T follicular helper cell (primary cell): ENCODE measurements at regions not wholly inside any gene's neighbourhood (a gene's known extent, or its start where the extent isn't known, plus 50 kb on each side); places are given as distances from the start of the nearest gene placed in this dataset.
"Not testable (repeated sequence)": the region's sequence is repeated elsewhere in the genome, so short reads cannot be mapped to it uniquely, and the experiment has no call there.

Experiments
- DNase-seq: peaks from one replicate; pipeline ENCODE4 v3.0.0-alpha.2; 2020; ENCODE audit warnings: low read depth

- no peak for DNase-seq
Measured at GRCh38 chr3:101950510-101950909, 101.2 kb downstream of the NFKBIZ start.

GRCh38 chr3:101950985-101951733, 101.8 kb downstream of the NFKBIZ start:
- no peak for DNase-seq

- DNase-seq = no peak
Measured at GRCh38 chr3:101954361-101954760, 105.0 kb downstream of the NFKBIZ start.

- DNase-seq = no peak
Measured at GRCh38 chr3:101954936-101955335, 105.6 kb downstream of the NFKBIZ start.

GRCh38 chr3:101962055-101962454, 112.7 kb downstream of the NFKBIZ start:
- DNase-seq = no peak

GRCh38 chr3:101963902-101964362, 114.6 kb downstream of the NFKBIZ start:
- no peak for DNase-seq

- DNase-seq = no peak
Measured at GRCh38 chr3:101964861-101965260, 115.5 kb downstream of the NFKBIZ start.

GRCh38 chr3:101966226-101966625, 116.9 kb downstream of the NFKBIZ start:
- no peak for DNase-seq

- DNase-seq = no peak
Measured at GRCh38 chr3:101970212-101970611, 120.9 kb downstream of the NFKBIZ start.

- DNase-seq = no peak
Measured at GRCh38 chr3:101970905-101971304, 121.6 kb downstream of the NFKBIZ start.

GRCh38 chr3:101972430-101973162, 123.3 kb downstream of the NFKBIZ start:
- DNase-seq = no peak

GRCh38 chr3:101973163-101973505, 123.8 kb downstream of the NFKBIZ start:
- no peak for DNase-seq

GRCh38 chr3:101975415-101975814, 126.1 kb downstream of the NFKBIZ start:
- not testable (repeated sequence) for DNase-seq

- no peak for DNase-seq
Measured at GRCh38 chr3:101976473-101976872, 127.2 kb downstream of the NFKBIZ start.

GRCh38 chr3:101978348-101978747, 129.0 kb downstream of the NFKBIZ start:
- DNase-seq = no peak

GRCh38 chr3:101979033-101979432, 129.7 kb downstream of the NFKBIZ start:
- no peak for DNase-seq

- DNase-seq = no peak
Measured at GRCh38 chr3:101984356-101984755, 135.0 kb downstream of the NFKBIZ start.

GRCh38 chr3:101988596-101988995, 139.3 kb downstream of the NFKBIZ start:
- no peak for DNase-seq

GRCh38 chr3:101989578-101990200, 140.4 kb downstream of the NFKBIZ start:
- no peak for DNase-seq

- no peak for DNase-seq
Measured at GRCh38 chr3:101992863-101993262, 143.5 kb downstream of the NFKBIZ start.

GRCh38 chr3:101994386-101994785, 145.1 kb downstream of the NFKBIZ start:
- DNase-seq = no peak

- DNase-seq = no peak
Measured at GRCh38 chr3:101995371-101996046, 146.2 kb downstream of the NFKBIZ start.
